CD4-positive, alpha-beta T cell (primary cell): ENCODE measurements at regions not wholly inside any gene's neighbourhood (a gene's known extent, or its start where the extent isn't known, plus 50 kb on each side); places are given as distances from the start of the nearest gene placed in this dataset.

ENCODE experiments used
- ATAC-seq: fragments of 200-7000 bp; cut with Tn5 transposase; one replicate; pipeline ENCODE4 v1.10.0; 2022; ENCODE audit warnings: mild to moderate bottlenecking; ENCODE audit not compliant: poor library complexity
- CTCF ChIA-PET: fragments of 350-600 bp; sonication (Branson Sonifier 250); formaldehyde crosslinking; loops from one replicate; lab custom pipeline; 2021; ENCODE audit warnings: antibody characterized with exemption, inconsistent platforms; lab: Charles Lee
- POLR2A ChIA-PET: fragments of 350-600 bp; sonication (Branson Sonifier 250); formaldehyde crosslinking; loops from one replicate; lab custom pipeline; 2021; ENCODE audit warnings: antibody characterized with exemption, inconsistent platforms; lab: Charles Lee
- DNase-seq, 14 experiments: peaks; one replicate each; pipeline ENCODE4 v3.0.0-alpha.2; 2013 to 2020; ENCODE audit warnings: mixed read lengths in 2 of 14
- H3K27ac ChIP-seq, 2 donors: one replicate each; pipeline versions ENCODE4 v1.5.1 to v1.7.0; 2013; ENCODE audit warnings: low read length in 2 of 2, low read depth in 1 of 2, mild to moderate bottlenecking in 1 of 2
- H3K27me3 ChIP-seq, 2 experiments: 1 replicate in 1 of 2; 2 replicates in 1 of 2; pipeline versions ENCODE4 v1.6.1 to v1.7.0; 2013; ENCODE audit warnings: low read length in 2 of 2, control low read depth in 1 of 2, mild to moderate bottlenecking in 1 of 2, moderate library complexity in 1 of 2; ENCODE audit not compliant: insufficient read depth in 2 of 2, control insufficient read depth in 1 of 2
- H3K36me3 ChIP-seq: one replicate; pipeline ENCODE4 v1.6.1; 2013; ENCODE audit warnings: low read length, control low read depth; ENCODE audit not compliant: insufficient read depth
- H3K4me1 ChIP-seq: one replicate; pipeline ENCODE4 v1.6.1; 2013; ENCODE audit warnings: low read length, control low read depth; ENCODE audit not compliant: insufficient read depth
- H3K4me3 ChIP-seq: one replicate; pipeline ENCODE4 v1.5.1; 2013; ENCODE audit warnings: mild to moderate bottlenecking, low read length, moderate library complexity
- H3K9me3 ChIP-seq, 2 experiments: 1 replicate in 1 of 2; 2 replicates in 1 of 2; pipeline versions ENCODE4 v1.6.1 to v1.7.0; 2013; ENCODE audit warnings: low read length in 2 of 2, mild to moderate bottlenecking in 2 of 2, control low read depth in 1 of 2, moderate library complexity in 1 of 2; ENCODE audit not compliant: control insufficient read depth in 1 of 2, insufficient read depth in 1 of 2
- H3K27ac Mint-ChIP-seq: one replicate; pipeline ENCODE4 v1.8.0; 2020; ENCODE audit warnings: mixed read lengths
- H3K27me3 Mint-ChIP-seq: one replicate; pipeline ENCODE4 v1.8.0; 2021; ENCODE audit warnings: mixed read lengths
- H3K36me3 Mint-ChIP-seq: one replicate; pipeline ENCODE4 v1.8.0; 2021; ENCODE audit warnings: low read depth, mixed read lengths
- H3K4me1 Mint-ChIP-seq: one replicate; pipeline ENCODE4 v1.8.0; 2021; ENCODE audit warnings: low read depth, mixed read lengths
- H3K4me3 Mint-ChIP-seq: one replicate; pipeline ENCODE4 v1.8.0; 2020; ENCODE audit warnings: mild to moderate bottlenecking, mixed read lengths
- H3K9me3 Mint-ChIP-seq: one replicate; pipeline ENCODE4 v1.8.0; 2020; ENCODE audit warnings: mixed read lengths
- CTCF ChIP-seq: fragments of 200-600 bp; IDR thresholded peaks from one replicate; pipeline ENCODE4 v1.8.0; 2022; ENCODE audit warnings: antibody characterized with exemption, mild to moderate bottlenecking
- intact Hi-C, 2 experiments: fragments of 100-400 bp; cut with DNase I in 1 of 2; cut with micrococcal nuclease in 1 of 2; formaldehyde crosslinking; loops; one replicate each; pipeline versions ENCODE4 v1.15.1 to v1.9.0; 2023 to 2025; cut with DNase I, micrococcal nuclease

- CTCF ChIA-PET: no interaction called here
- Histone ChIP-seq H3K36me3 (no peaks in the 10 kb centered on the region), H3K27ac (no peak overlapping the region), H3K9me3 (peaks cover 0 to 4% of the 10 kb centered on the region in 2 experiments), H3K4me3 (no peak overlapping the region), H3K4me1 (no peaks in the 10 kb centered on the region), H3K27me3 (no peaks in the 10 kb centered on the region)
- DNase-seq: no peak
- H3K4me1 Mint-ChIP-seq: no peaks in the 10 kb centered on the region
- no peaks in the 10 kb centered on the region for H3K27me3 Mint-ChIP-seq
- H3K27ac Mint-ChIP-seq: no peak overlapping the region
- no peak for ATAC-seq
- TF ChIP-seq CTCF: no peak
- no peak overlapping the region for H3K4me3 Mint-ChIP-seq
- POLR2A ChIA-PET: no interaction called here
- peaks cover 2% of the 10 kb centered on the region for H3K9me3 Mint-ChIP-seq
- no peaks in the 10 kb centered on the region for H3K36me3 Mint-ChIP-seq
- intact Hi-C loops: no loop called here
Observed at GRCh38 chr6:98485593-98485992, 348.8 kb upstream of the POU3F2 start.

- H3K4me1 ChIP-seq: no peaks in the 10 kb centered on the region
- Mint-ChIP-seq H3K27me3 (no peaks in the 10 kb centered on the region), H3K36me3 (no peaks in the 10 kb centered on the region), H3K27ac (no peak overlapping the region), H3K4me3 (no peak overlapping the region), H3K9me3 (peaks cover 2% of the 10 kb centered on the region), H3K4me1 (no peaks in the 10 kb centered on the region)
- no peaks in the 10 kb centered on the region for H3K36me3 ChIP-seq
- no peak for DNase-seq
- no peaks in the 10 kb centered on the region for H3K27me3 ChIP-seq
- ChIA-PET CTCF (no interaction called here), POLR2A (no interaction called here)
- H3K27ac ChIP-seq: no peak overlapping the region
- H3K4me3 ChIP-seq: no peak overlapping the region
- intact Hi-C loops: no loop called here
- TF ChIP-seq CTCF: no peak
- peaks cover 0 to 4% of the 10 kb centered on the region in 2 experiments for H3K9me3 ChIP-seq
- no peak for ATAC-seq
Observed at GRCh38 chr6:98486057-98486456, 348.3 kb upstream of the POU3F2 start.

GRCh38 chr6:98487612-98488011, 346.8 kb upstream of the POU3F2 start:
- intact Hi-C loops: no loop called here
- H3K27me3 Mint-ChIP-seq: no peaks in the 10 kb centered on the region
- no peaks in the 10 kb centered on the region for H3K36me3 ChIP-seq
- H3K4me1 ChIP-seq: no peaks in the 10 kb centered on the region
- no peak for ATAC-seq
- CTCF ChIA-PET: no interaction called here
- H3K27me3 ChIP-seq: no peaks in the 10 kb centered on the region
- no peaks in the 10 kb centered on the region for H3K36me3 Mint-ChIP-seq
- no peak for TF ChIP-seq CTCF
- no peak overlapping the region for H3K27ac ChIP-seq
- no peak overlapping the region for H3K4me3 Mint-ChIP-seq
- POLR2A ChIA-PET: no interaction called here
- no peak for DNase-seq
- peaks cover 0 to 4% of the 10 kb centered on the region in 2 experiments for H3K9me3 ChIP-seq
- no peak overlapping the region for H3K27ac Mint-ChIP-seq
- no peaks in the 10 kb centered on the region for H3K4me1 Mint-ChIP-seq
- H3K9me3 Mint-ChIP-seq: peaks cover 2% of the 10 kb centered on the region
- H3K4me3 ChIP-seq: no peak overlapping the region
